WTC11 (cell line): ENCODE measurements at regions not wholly inside any gene's neighbourhood (a gene's known extent, or its start where the extent isn't known, plus 50 kb on each side); places are given as distances from the start of the nearest gene placed in this dataset.

ENCODE experiments used
- ATAC-seq: fragments of 200-7000 bp; cut with Tn5 transposase; 2 replicates; pipeline ENCODE4 v1.10.0; 2021; ENCODE audit warnings: mild to moderate bottlenecking, moderate library complexity
- CTCF ChIA-PET: fragments of 300-600 bp; sonication (Branson Sonifier 250); formaldehyde crosslinking; loops from one replicate; lab custom pipeline; 2021; ENCODE audit warnings: antibody characterized with exemption; lab: Charles Lee
- POLR2A ChIA-PET: fragments of 350-600 bp; sonication (Branson Sonifier 250); formaldehyde crosslinking; loops from one replicate; lab custom pipeline; 2021; ENCODE audit warnings: antibody characterized with exemption; lab: Charles Lee
- DNase-seq: peaks from one replicate; pipeline ENCODE4 v3.0.0; 2021; ENCODE audit warnings: low spot score
- H3K27ac Mint-ChIP-seq: 2 replicates; pipeline ENCODE4 v1.8.0; 2021; ENCODE audit warnings: mixed read lengths
- H3K27me3 Mint-ChIP-seq: 2 replicates; pipeline ENCODE4 v1.8.0; 2021; ENCODE audit warnings: low read depth, mild to moderate bottlenecking, moderate library complexity, mixed read lengths
- H3K36me3 Mint-ChIP-seq: 2 replicates; pipeline ENCODE4 v1.8.0; 2021; ENCODE audit warnings: mixed read lengths
- H3K4me1 Mint-ChIP-seq: 2 replicates; pipeline ENCODE4 v1.8.0; 2022; ENCODE audit warnings: mixed read lengths
- H3K4me3 Mint-ChIP-seq: 2 replicates; pipeline ENCODE4 v1.8.0; 2021; ENCODE audit warnings: mild to moderate bottlenecking, moderate library complexity, mixed read lengths
- H3K9me3 Mint-ChIP-seq: 2 replicates; pipeline ENCODE4 v1.8.0; 2021; ENCODE audit warnings: mixed read lengths
- ELF4 ChIP-seq: sonication (generic); formaldehyde crosslinking; IDR thresholded peaks from 2 replicates; pipeline ENCODE4 v1.8.1; 2022; ENCODE audit warnings: low read depth, mild to moderate bottlenecking, moderate library complexity, missing genetic modification reagents
- FOXP1 ChIP-seq: sonication (generic); formaldehyde crosslinking; IDR thresholded peaks from 2 replicates; pipeline ENCODE4 v1.8.0; 2022; ENCODE audit warnings: missing genetic modification reagents, mild to moderate bottlenecking, moderate library complexity, borderline replicate concordance
- IRF2 ChIP-seq: sonication (generic); formaldehyde crosslinking; IDR thresholded peaks from 2 replicates; pipeline ENCODE4 v1.8.0; 2022; ENCODE audit warnings: low read depth, missing genetic modification reagents, borderline replicate concordance
- MXD4 ChIP-seq: fragments of 250-450 bp; sonication (Bioruptor Pico); IDR thresholded peaks from 2 replicates; pipeline ENCODE4 v1.8.0; 2021; ENCODE audit warnings: mild to moderate bottlenecking, moderate library complexity, borderline replicate concordance
- NFATC4 ChIP-seq: fragments of 250-450 bp; sonication (Bioruptor Pico); IDR thresholded peaks from 2 replicates; pipeline ENCODE4 v1.9.0; 2021; ENCODE audit warnings: mild to moderate bottlenecking
- RORB ChIP-seq: fragments of 250-450 bp; sonication (Bioruptor Pico); IDR thresholded peaks from 2 replicates; pipeline ENCODE4 v1.9.0; 2021; ENCODE audit warnings: mild to moderate bottlenecking
- TP53 ChIP-seq: sonication (generic); formaldehyde crosslinking; IDR thresholded peaks from 2 replicates; pipeline ENCODE4 v1.8.1; 2023; ENCODE audit warnings: mild to moderate bottlenecking, missing genetic modification reagents
- ZNF317 ChIP-seq: sonication (generic); formaldehyde crosslinking; IDR thresholded peaks from 2 replicates; pipeline ENCODE4 v1.8.1; 2023; ENCODE audit warnings: low read depth, mild to moderate bottlenecking, moderate library complexity, missing genetic modification reagents, borderline replicate concordance
- TF ChIP-seq, protein P1 (sequence below): sonication (generic); formaldehyde crosslinking; IDR thresholded peaks from 2 replicates; pipeline ENCODE4 v1.8.1; 2022; ENCODE audit warnings: missing genetic modification reagents, borderline replicate concordance
- TF ChIP-seq, protein P2 (sequence below): fragments of 250-450 bp; sonication (Bioruptor Pico); IDR thresholded peaks from 2 replicates; pipeline ENCODE4 v1.9.0; 2021; ENCODE audit warnings: mild to moderate bottlenecking
- TF ChIP-seq, protein P3 (sequence below): sonication (generic); formaldehyde crosslinking; IDR thresholded peaks from 2 replicates; pipeline ENCODE4 v1.8.1; 2023; ENCODE audit warnings: mild to moderate bottlenecking, missing genetic modification reagents
- TF ChIP-seq, protein P4 (sequence below): fragments of 250-450 bp; sonication (Bioruptor Pico); IDR thresholded peaks from 2 replicates; pipeline ENCODE4 v1.9.0; 2021; ENCODE audit warnings: mild to moderate bottlenecking
- TF ChIP-seq, protein P5 (sequence below): sonication (generic); formaldehyde crosslinking; IDR thresholded peaks from 2 replicates; pipeline ENCODE4 v1.8.0; 2022; ENCODE audit warnings: mild to moderate bottlenecking, missing genetic modification reagents
- TF ChIP-seq, protein P6 (sequence below): fragments of 200-600 bp; IDR thresholded peaks from 2 replicates; pipeline ENCODE4 v1.8.0; 2022; ENCODE audit warnings: antibody characterized with exemption
- TF ChIP-seq, protein P7 (sequence below): sonication (generic); formaldehyde crosslinking; IDR thresholded peaks from 2 replicates; pipeline ENCODE4 v1.8.0; 2022; ENCODE audit warnings: missing genetic modification reagents

DNA sequence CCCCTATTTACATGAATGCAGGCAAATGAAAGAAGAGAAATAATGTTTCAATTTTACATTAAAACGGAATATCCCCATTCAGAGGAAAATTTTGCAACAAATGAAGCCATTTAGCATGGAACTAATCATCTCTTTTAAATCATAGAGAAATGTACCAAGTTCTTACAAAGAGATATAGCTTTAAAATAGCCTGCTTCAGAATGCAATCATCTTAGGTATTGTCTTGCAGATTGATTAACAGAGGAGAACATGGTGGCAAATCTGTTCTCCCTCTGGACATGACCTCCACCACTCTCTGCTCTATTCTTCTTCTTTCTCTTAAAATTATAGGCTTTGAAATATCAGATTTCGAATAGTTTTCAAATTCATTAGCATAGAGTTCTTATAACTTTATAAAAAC is 155.7 kb upstream of the DTNBP1 start (continued):
- TF ChIP-seq, protein P1, sequence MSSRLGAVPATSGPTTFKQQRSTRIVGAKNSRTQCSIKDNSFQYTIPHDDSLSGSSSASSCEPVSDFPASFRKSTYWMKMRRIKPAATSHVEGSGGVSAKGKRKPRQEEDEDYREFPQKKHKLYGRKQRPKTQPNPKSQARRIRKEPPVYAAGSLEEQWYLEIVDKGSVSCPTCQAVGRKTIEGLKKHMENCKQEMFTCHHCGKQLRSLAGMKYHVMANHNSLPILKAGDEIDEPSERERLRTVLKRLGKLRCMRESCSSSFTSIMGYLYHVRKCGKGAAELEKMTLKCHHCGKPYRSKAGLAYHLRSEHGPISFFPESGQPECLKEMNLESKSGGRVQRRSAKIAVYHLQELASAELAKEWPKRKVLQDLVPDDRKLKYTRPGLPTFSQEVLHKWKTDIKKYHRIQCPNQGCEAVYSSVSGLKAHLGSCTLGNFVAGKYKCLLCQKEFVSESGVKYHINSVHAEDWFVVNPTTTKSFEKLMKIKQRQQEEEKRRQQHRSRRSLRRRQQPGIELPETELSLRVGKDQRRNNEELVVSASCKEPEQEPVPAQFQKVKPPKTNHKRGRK (CRISPR knock-in tag) = no peak

DNA sequence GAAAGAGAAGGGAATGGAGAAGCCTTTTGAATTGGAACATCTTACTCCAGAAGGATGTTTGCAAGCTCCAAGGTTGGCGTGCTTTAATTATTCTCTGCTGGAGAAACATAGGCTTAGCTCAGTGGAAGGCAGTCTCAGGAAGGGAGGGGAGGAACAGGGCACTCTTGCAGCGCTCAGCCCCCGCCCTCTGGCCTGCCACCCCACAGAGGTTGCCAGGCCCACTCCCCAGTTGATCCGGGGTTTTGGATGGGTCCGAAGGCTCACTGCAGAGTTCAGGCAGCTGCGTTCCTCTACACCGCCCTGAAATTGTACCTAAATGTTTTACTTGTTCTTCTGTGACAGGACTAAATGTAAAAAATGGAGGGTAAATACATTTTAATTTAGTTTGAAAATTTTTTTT is 155.2 kb upstream of the DTNBP1 start:
- H3K9me3 Mint-ChIP-seq = no peaks in the 10 kb centered on the region
- H3K27ac Mint-ChIP-seq = no peak overlapping the region
- H3K4me3 Mint-ChIP-seq = no peak overlapping the region
- DNase-seq (no peak), ATAC-seq (peak; percentile 57; the same call in 1 of the 2 replicates)
- ChIA-PET CTCF (no interaction called here), POLR2A (no interaction called here)
- H3K27me3 Mint-ChIP-seq = peaks cover 3% of the 10 kb centered on the region; the same call in 1 of the 2 replicates
- peaks cover 26% of the 10 kb centered on the region for H3K4me1 Mint-ChIP-seq
- TF ChIP-seq ZNF317 (CRISPR knock-in tag) = no peak
- TF ChIP-seq, protein P2, sequence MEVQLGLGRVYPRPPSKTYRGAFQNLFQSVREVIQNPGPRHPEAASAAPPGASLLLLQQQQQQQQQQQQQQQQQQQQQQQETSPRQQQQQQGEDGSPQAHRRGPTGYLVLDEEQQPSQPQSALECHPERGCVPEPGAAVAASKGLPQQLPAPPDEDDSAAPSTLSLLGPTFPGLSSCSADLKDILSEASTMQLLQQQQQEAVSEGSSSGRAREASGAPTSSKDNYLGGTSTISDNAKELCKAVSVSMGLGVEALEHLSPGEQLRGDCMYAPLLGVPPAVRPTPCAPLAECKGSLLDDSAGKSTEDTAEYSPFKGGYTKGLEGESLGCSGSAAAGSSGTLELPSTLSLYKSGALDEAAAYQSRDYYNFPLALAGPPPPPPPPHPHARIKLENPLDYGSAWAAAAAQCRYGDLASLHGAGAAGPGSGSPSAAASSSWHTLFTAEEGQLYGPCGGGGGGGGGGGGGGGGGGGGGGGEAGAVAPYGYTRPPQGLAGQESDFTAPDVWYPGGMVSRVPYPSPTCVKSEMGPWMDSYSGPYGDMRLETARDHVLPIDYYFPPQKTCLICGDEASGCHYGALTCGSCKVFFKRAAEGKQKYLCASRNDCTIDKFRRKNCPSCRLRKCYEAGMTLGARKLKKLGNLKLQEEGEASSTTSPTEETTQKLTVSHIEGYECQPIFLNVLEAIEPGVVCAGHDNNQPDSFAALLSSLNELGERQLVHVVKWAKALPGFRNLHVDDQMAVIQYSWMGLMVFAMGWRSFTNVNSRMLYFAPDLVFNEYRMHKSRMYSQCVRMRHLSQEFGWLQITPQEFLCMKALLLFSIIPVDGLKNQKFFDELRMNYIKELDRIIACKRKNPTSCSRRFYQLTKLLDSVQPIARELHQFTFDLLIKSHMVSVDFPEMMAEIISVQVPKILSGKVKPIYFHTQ (CRISPR knock-in tag) = no peak
- TF ChIP-seq, protein P3, sequence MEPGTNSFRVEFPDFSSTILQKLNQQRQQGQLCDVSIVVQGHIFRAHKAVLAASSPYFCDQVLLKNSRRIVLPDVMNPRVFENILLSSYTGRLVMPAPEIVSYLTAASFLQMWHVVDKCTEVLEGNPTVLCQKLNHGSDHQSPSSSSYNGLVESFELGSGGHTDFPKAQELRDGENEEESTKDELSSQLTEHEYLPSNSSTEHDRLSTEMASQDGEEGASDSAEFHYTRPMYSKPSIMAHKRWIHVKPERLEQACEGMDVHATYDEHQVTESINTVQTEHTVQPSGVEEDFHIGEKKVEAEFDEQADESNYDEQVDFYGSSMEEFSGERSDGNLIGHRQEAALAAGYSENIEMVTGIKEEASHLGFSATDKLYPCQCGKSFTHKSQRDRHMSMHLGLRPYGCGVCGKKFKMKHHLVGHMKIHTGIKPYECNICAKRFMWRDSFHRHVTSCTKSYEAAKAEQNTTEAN (CRISPR knock-in tag) = no peak
- TF ChIP-seq, protein P4, sequence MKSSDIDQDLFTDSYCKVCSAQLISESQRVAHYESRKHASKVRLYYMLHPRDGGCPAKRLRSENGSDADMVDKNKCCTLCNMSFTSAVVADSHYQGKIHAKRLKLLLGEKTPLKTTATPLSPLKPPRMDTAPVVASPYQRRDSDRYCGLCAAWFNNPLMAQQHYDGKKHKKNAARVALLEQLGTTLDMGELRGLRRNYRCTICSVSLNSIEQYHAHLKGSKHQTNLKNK (CRISPR knock-in tag) = no peak
- H3K36me3 Mint-ChIP-seq = no peaks in the 10 kb centered on the region

DNA sequence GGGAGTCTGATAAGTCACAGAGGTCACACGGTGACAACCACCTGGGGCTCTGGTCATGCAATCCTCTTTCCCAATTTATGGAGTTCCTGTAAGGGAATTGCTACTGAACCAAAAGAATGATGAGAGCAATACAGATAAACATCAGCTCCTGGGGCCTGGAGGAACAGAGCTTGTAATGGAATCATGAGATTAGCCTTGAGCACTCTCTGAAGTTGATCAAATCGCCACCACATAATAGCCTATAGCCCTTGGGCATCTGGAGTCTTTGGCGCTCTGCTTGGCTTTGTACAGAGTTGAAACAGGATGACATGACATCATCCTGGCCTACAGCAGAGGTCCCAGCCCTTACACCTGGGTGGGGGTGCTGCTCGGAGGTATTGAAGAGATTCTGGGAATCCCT is 154.3 kb upstream of the DTNBP1 start:
- CTCF ChIA-PET = no interaction called here
- DNase-seq (no peak), ATAC-seq (no peak)
- Mint-ChIP-seq H3K4me3 (no peak overlapping the region), H3K4me1 (peaks cover 26% of the 10 kb centered on the region), H3K9me3 (no peaks in the 10 kb centered on the region), H3K27me3 (0 out of 2 replicates have a peak, but pooled peaks cover 3% of the 10 kb centered on the region), H3K36me3 (no peaks in the 10 kb centered on the region), H3K27ac (no peak overlapping the region)
- TF ChIP-seq NFATC4 (CRISPR knock-in tag) (no peak), IRF2 (CRISPR knock-in tag) (no peak), FOXP1 (CRISPR knock-in tag) (no peak), ELF4 (CRISPR knock-in tag) (no peak), RORB (no peak), TP53 (CRISPR knock-in tag) (no peak), MXD4 (CRISPR knock-in tag) (no peak)
- TF ChIP-seq, protein P5, sequence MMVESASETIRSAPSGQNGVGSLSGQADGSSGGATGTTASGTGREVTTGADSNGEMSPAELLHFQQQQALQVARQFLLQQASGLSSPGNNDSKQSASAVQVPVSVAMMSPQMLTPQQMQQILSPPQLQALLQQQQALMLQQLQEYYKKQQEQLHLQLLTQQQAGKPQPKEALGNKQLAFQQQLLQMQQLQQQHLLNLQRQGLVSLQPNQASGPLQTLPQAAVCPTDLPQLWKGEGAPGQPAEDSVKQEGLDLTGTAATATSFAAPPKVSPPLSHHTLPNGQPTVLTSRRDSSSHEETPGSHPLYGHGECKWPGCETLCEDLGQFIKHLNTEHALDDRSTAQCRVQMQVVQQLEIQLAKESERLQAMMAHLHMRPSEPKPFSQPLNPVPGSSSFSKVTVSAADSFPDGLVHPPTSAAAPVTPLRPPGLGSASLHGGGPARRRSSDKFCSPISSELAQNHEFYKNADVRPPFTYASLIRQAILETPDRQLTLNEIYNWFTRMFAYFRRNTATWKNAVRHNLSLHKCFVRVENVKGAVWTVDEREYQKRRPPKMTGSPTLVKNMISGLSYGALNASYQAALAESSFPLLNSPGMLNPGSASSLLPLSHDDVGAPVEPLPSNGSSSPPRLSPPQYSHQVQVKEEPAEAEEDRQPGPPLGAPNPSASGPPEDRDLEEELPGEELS (CRISPR knock-in tag) = no peak
- TF ChIP-seq, protein P6, sequence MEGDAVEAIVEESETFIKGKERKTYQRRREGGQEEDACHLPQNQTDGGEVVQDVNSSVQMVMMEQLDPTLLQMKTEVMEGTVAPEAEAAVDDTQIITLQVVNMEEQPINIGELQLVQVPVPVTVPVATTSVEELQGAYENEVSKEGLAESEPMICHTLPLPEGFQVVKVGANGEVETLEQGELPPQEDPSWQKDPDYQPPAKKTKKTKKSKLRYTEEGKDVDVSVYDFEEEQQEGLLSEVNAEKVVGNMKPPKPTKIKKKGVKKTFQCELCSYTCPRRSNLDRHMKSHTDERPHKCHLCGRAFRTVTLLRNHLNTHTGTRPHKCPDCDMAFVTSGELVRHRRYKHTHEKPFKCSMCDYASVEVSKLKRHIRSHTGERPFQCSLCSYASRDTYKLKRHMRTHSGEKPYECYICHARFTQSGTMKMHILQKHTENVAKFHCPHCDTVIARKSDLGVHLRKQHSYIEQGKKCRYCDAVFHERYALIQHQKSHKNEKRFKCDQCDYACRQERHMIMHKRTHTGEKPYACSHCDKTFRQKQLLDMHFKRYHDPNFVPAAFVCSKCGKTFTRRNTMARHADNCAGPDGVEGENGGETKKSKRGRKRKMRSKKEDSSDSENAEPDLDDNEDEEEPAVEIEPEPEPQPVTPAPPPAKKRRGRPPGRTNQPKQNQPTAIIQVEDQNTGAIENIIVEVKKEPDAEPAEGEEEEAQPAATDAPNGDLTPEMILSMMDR = no peak
- TF ChIP-seq, protein P7, sequence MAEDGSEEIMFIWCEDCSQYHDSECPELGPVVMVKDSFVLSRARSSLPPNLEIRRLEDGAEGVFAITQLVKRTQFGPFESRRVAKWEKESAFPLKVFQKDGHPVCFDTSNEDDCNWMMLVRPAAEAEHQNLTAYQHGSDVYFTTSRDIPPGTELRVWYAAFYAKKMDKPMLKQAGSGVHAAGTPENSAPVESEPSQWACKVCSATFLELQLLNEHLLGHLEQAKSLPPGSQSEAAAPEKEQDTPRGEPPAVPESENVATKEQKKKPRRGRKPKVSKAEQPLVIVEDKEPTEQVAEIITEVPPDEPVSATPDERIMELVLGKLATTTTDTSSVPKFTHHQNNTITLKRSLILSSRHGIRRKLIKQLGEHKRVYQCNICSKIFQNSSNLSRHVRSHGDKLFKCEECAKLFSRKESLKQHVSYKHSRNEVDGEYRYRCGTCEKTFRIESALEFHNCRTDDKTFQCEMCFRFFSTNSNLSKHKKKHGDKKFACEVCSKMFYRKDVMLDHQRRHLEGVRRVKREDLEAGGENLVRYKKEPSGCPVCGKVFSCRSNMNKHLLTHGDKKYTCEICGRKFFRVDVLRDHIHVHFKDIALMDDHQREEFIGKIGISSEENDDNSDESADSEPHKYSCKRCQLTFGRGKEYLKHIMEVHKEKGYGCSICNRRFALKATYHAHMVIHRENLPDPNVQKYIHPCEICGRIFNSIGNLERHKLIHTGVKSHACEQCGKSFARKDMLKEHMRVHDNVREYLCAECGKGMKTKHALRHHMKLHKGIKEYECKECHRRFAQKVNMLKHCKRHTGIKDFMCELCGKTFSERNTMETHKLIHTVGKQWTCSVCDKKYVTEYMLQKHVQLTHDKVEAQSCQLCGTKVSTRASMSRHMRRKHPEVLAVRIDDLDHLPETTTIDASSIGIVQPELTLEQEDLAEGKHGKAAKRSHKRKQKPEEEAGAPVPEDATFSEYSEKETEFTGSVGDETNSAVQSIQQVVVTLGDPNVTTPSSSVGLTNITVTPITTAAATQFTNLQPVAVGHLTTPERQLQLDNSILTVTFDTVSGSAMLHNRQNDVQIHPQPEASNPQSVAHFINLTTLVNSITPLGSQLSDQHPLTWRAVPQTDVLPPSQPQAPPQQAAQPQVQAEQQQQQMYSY (CRISPR knock-in tag) = no peak
- POLR2A ChIA-PET = no interaction called here
